GM21825 (cell line): ENCODE measurements at regions not wholly inside any gene's neighbourhood (a gene's known extent, or its start where the extent isn't known, plus 50 kb on each side); places are given as distances from the start of the nearest gene placed in this dataset.

Experiments
- ATAC-seq: cut with Tn5 transposase; IDR thresholded peaks from one replicate; pipeline ENCODE4 v1.9.1; 2021; ENCODE audit warnings: mild to moderate bottlenecking, moderate library complexity; ENCODE audit not compliant: unreplicated experiment

DNA sequence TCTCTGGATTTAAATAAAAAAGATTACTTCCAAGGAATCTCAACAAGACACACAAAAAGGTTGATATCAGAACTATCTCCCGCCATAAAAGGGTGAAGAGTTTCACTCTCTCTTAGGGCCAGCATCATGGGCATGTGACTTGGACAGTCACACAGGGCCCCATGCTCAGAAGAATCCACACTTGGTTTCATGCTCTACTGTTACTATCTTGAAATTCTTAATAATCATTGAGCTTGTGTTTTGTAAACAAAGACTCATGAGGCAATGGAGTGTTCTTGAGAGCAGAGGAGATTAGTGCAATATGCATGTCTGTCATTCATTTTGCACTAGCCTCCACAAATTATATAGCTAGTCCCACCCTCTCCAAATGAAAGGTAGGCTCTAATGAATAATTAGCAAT is 58.4 kb downstream of the HMHB1 start:
- ATAC-seq = no peak

DNA sequence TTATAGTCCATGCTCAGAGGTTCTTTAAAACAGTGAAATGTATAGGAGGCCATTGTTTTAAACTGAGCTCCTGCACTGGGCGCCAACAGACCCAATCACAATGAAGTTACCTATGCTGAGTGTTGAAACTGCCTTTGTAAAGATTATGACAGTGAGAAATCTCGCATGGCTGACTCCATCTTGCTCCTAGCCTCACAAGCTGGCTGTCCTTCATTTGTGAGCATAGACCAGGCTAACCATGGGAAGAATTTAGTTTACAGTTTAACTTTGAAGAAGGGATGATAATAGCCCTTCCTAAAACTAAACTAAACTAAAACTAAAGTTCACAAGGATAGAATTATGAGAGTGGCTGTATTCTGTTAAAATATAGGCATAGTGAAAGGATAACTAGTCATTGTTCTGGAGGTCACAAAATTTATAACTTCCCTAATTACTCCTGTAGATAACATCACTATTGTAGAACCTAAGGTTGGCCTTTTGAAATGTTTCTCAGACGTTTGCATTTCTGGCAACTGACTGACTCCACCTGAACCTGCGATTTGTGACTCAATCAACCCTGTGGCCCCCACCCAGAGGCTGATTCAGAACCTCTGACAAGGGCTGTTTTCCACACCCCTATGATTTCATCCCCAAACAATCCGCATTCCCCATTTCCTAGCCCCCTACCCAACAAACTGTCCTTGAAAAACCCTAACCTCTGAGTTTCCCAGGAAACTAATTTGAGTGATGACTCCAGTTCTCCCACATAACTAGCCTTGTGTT is 59.1 kb downstream of the HMHB1 start:
- no peak for ATAC-seq

DNA sequence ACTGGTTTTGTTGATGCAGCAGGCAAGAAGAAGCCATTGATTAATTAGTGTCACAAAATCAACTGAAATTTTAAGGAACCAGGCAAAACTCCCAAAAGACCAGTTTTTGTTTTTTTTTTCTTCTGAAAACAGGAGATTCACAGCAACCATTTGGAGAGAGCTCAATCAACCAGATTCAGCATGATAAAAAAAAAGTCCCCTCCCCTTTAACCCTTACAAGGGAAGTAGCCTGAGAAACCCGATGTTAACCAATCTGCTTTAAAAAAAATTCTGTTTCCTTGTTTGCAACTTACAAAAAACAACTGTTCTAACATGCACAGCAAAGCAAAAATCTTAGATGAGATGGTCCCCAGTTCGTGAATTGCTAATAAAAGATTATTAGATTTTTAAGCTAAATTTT is 59.7 kb downstream of the HMHB1 start:
- no peak for ATAC-seq

DNA sequence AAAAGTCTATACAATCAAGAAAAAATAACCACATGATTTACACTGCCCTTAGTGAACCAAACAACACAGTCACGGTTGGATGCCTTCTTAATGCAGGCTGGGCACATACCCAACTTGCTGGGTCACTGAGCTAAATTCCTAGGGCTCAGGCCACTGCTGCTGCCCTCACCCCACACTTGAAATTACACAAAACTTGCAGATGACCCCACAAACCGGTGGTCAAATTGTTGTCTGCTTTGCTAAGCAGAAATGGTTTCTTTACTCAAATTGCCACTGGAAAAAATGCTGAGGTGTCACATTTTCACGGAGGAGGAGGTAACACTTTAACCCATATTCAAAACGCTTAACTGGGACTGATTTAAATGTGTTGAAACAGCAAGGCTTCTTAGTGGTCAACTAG is 62.4 kb downstream of the HMHB1 start:
- no peak for ATAC-seq

DNA sequence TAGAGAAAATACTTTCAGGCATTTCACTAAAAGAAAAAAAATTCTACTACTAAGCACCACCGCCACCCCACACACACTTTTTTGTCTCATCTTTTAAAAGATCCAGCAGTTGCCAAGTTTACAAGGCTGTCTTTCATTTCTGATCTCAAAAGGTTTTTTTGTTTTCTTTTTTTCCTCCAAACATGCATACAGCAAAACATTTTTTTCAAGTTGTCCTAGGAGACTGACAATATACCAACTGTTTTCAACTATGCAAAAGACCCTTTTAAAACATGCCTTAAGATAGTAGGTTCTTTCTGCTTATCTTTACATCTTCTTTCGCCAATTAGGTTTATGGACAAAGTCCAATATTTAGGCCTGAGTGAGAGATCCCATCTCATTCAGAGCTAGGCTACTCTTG is 65.2 kb downstream of the HMHB1 start:
- ATAC-seq = no peak

GRCh38 chr5:143878430-143878829 is 66.5 kb downstream of the HMHB1 start:
- ATAC-seq = no peak

DNA sequence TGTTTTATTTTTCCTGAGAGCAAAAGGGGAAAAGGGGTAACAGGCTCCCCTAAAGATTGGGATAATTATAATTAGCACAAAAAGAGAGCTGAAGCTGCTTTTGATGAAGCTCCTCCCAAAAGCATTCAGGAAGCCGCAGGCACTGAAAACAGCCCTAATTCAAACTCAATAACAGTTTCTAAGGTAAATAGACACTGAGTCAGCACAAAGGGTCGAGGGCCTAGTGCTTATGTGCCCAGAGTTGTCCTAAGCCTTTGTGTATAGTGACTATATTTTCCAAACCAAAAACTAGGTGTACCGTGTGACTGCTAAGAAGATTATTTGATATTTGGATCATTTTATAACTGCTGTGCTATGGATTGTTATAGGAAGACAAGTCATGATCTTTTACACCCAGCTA is 67.7 kb downstream of the HMHB1 start:
- no peak for ATAC-seq

- no peak for ATAC-seq
Measured at GRCh38 chr5:143880178-143880577, 68.2 kb downstream of the HMHB1 start.

DNA sequence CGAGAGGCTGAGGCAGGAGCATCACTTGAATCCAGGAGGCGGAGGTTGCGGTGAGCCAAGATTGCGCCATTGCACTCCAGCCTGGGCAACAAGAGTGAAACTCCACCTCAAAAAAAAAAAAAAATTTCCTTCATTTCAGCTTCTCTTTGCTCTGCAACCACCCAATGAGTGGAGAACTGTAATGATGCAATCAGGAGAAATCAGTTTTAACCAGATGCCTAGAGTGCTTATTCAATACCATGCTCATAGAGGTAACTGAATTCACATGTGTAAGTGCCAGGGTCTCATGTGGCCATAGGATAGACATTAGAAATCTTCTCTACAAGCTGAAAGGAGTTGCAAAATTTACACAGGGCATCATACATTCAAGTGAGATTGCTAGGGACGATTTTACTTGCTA is 70.6 kb downstream of the HMHB1 start:
- no peak for ATAC-seq

GRCh38 chr5:143886096-143886495 is 74.1 kb downstream of the HMHB1 start:
- no peak for ATAC-seq

- ATAC-seq = no peak
Measured at GRCh38 chr5:143886651-143887638, 75.0 kb downstream of the HMHB1 start.

- no peak for ATAC-seq
Measured at GRCh38 chr5:143887903-143888665, 76.1 kb downstream of the HMHB1 start.

DNA sequence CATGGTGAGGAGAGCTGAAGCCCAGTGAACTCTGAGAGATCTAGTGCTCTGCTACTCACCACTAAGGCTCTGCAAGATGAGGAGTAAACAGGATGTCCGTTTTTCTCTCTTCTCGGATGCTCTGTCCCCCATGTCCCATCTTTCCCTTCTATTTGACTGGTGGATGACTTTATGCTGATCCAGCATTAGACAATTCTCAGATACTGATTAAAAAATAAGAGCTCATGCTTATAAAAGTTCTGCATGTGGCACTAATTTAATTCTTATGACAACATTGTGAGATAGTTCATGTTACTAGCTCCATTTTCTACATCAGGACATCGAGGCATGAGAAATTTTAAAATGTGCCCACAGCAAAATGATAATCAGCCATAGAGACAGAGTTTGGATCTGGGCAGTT is 77.0 kb downstream of the HMHB1 start:
- no peak for ATAC-seq

DNA sequence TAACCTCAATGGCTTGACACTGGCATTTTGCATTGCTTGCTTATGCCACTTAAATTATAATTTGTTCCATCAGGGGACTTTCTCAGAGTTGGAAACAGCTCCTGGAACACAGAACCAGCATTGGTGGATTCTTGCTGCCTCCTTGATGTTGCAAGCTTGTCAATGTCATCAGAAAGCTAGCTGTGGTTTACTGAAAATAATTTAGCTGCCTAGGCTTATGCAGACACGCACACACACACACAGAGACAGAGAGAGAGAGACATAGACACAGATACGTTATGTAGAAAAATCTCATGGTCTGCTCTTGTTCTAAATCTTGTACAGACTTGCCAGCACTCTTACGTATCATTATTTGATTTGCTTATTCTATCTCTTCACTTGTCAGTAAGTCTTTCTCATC is 78.0 kb downstream of the HMHB1 start:
- ATAC-seq = no peak

DNA sequence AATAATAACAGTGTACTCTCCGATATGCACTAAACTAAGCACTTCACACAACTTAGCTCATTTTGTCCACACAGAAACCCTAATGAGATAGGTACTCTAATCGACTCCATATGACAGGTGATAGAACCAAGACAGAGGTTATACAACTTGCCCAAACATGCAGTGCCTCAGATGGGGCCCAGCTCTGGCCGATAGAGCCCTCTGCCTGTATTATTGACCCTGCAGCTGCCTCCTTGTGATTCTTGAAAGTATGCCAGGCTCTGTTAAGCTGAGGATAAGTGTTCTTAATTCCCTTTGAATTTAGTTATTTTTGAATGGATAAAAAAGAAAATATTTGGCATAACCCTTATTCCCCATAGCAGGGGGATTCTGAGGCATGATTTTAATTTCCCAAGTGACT is 78.5 kb downstream of the HMHB1 start:
- no peak for ATAC-seq

- ATAC-seq = no peak
Measured at GRCh38 chr5:143892271-143892670, 80.3 kb downstream of the HMHB1 start.

GRCh38 chr5:143892908-143893307 is 80.9 kb downstream of the HMHB1 start:
- no peak for ATAC-seq

GRCh38 chr5:143893638-143894037 is 81.7 kb downstream of the HMHB1 start:
- no peak for ATAC-seq

GRCh38 chr5:143896516-143896915 is 84.6 kb downstream of the HMHB1 start:
- ATAC-seq = no peak

DNA sequence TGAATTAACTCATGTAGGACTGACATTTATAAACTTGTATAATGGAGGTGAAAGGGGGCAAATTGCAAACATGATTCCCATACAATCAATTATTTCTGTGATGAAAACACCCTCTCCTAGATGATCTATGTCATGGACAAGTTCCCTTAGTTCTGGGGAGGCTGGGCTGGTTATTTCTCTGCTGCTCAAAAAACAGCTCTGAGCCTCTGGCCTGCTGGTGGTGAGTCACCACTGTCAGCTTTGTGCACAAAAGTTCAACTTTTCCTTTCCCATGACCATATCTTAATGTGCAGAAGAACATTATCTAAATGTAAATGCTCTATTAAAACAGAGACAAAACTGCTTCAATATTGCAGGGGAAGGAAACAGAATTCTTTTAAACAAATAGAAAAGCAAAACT is 85.0 kb downstream of the HMHB1 start:
- ATAC-seq = no peak

GRCh38 chr5:143898381-143898780 is 86.4 kb downstream of the HMHB1 start:
- ATAC-seq = no peak
